Activated CD4-positive, alpha-beta T cell treated with anti-CD3 and anti-CD28 coated beads, Interleukin-2, amount 10 ng/mL, durations not matched to agents 7 days and 5 days (primary cell): ENCODE measurements at regions not wholly inside any gene's neighbourhood (a gene's known extent, or its start where the extent isn't known, plus 50 kb on each side); places are given as distances from the start of the nearest gene placed in this dataset.

ENCODE experiments used
- CTCF ChIA-PET: fragments of 350-600 bp; sonication (Branson Sonifier 250); formaldehyde crosslinking; loops from one replicate; lab custom pipeline; 2021; ENCODE audit warnings: antibody characterized with exemption; lab: Charles Lee
- POLR2A ChIA-PET: fragments of 350-600 bp; sonication (Branson Sonifier 250); formaldehyde crosslinking; loops from one replicate; lab custom pipeline; 2021; ENCODE audit warnings: antibody characterized with exemption; lab: Charles Lee
- DNase-seq: peaks from one replicate; pipeline ENCODE4 v3.0.0-alpha.2; 2020
- H3K27ac Mint-ChIP-seq: one replicate; pipeline ENCODE4 v1.8.0; 2021; ENCODE audit warnings: mild to moderate bottlenecking, moderate library complexity, mixed read lengths
- H3K27me3 Mint-ChIP-seq: one replicate; pipeline ENCODE4 v1.8.0; 2021; ENCODE audit warnings: mixed read lengths
- H3K36me3 Mint-ChIP-seq: one replicate; pipeline ENCODE4 v1.8.0; 2021; ENCODE audit warnings: low read depth, mixed read lengths
- H3K4me1 Mint-ChIP-seq: one replicate; pipeline ENCODE4 v1.8.0; 2021; ENCODE audit warnings: mixed read lengths
- H3K4me3 Mint-ChIP-seq: one replicate; pipeline ENCODE4 v1.8.0; 2021; ENCODE audit warnings: mild to moderate bottlenecking, moderate library complexity, mixed read lengths
- H3K9me3 Mint-ChIP-seq: one replicate; pipeline ENCODE4 v1.8.0; 2021; ENCODE audit warnings: mixed read lengths

- POLR2A ChIA-PET = no interaction called here
Measured at GRCh38 chr2:217535957-217536708, 466.7 kb downstream of the TNS1 start.

GRCh38 chr2:217530392-217531090 is 472.3 kb downstream of the TNS1 start:
- ChIA-PET POLR2A (interaction anchor here (0.7 kb wide), 1 partner anchor 91 kb away, joined by 3 read pairs; no protein-coding TSS in a partner anchor), CTCF (interaction anchor here (0.9 kb wide), 1 partner anchor 19 kb away, joined by 4 read pairs; no protein-coding TSS in a partner anchor)
- Mint-ChIP-seq H3K36me3 (no peaks in the 10 kb centered on the region), H3K4me1 (no peaks in the 10 kb centered on the region), H3K4me3 (no peak overlapping the region), H3K27ac (no peak overlapping the region), H3K9me3 (no peaks in the 10 kb centered on the region), H3K27me3 (no peaks in the 10 kb centered on the region)
- DNase-seq = no peak

More at GRCh38 chr2:217535957-217536708, 466.7 kb downstream of the TNS1 start:
- H3K4me3 Mint-ChIP-seq = no peak overlapping the region
- CTCF ChIA-PET = no interaction called here
- no peak overlapping the region for H3K27ac Mint-ChIP-seq
- no peaks in the 10 kb centered on the region for H3K9me3 Mint-ChIP-seq
- no peaks in the 10 kb centered on the region for H3K36me3 Mint-ChIP-seq
- no peak for DNase-seq
- H3K4me1 Mint-ChIP-seq = no peaks in the 10 kb centered on the region
- H3K27me3 Mint-ChIP-seq = peaks cover 2% of the 10 kb centered on the region

GRCh38 chr2:217529271-217529670 is 473.5 kb downstream of the TNS1 start:
- Mint-ChIP-seq H3K4me3 (no peak overlapping the region), H3K9me3 (no peaks in the 10 kb centered on the region), H3K4me1 (no peaks in the 10 kb centered on the region), H3K36me3 (no peaks in the 10 kb centered on the region), H3K27me3 (no peaks in the 10 kb centered on the region), H3K27ac (no peak overlapping the region)
- DNase-seq = no peak
- POLR2A ChIA-PET = no interaction called here
- CTCF ChIA-PET = no interaction called here

- Mint-ChIP-seq H3K9me3 (no peaks in the 10 kb centered on the region), H3K4me3 (no peak overlapping the region), H3K4me1 (no peaks in the 10 kb centered on the region), H3K27ac (no peak overlapping the region), H3K27me3 (no peaks in the 10 kb centered on the region), H3K36me3 (no peaks in the 10 kb centered on the region)
- DNase-seq = no peak
- ChIA-PET POLR2A (no interaction called here), CTCF (no interaction called here)
Measured at GRCh38 chr2:217527590-217528202, 475.1 kb downstream of the TNS1 start.

- H3K9me3 Mint-ChIP-seq = no peaks in the 10 kb centered on the region
- no peaks in the 10 kb centered on the region for H3K4me1 Mint-ChIP-seq
- ChIA-PET POLR2A (no interaction called here), CTCF (no interaction called here)
- no peak for DNase-seq
- no peaks in the 10 kb centered on the region for H3K27me3 Mint-ChIP-seq
- H3K36me3 Mint-ChIP-seq = no peaks in the 10 kb centered on the region
- H3K27ac Mint-ChIP-seq = no peak overlapping the region
- H3K4me3 Mint-ChIP-seq = no peak overlapping the region
Measured at GRCh38 chr2:217525076-217525475, 477.7 kb downstream of the TNS1 start.

GRCh38 chr2:217523286-217523685 is 479.5 kb downstream of the TNS1 start:
- Mint-ChIP-seq H3K4me3 (no peak overlapping the region), H3K36me3 (no peaks in the 10 kb centered on the region), H3K27me3 (no peaks in the 10 kb centered on the region), H3K9me3 (no peaks in the 10 kb centered on the region), H3K27ac (no peak overlapping the region), H3K4me1 (no peaks in the 10 kb centered on the region)
- ChIA-PET POLR2A (no interaction called here), CTCF (interaction anchor here (1.7 kb wide), 1 partner anchor 10 kb away, joined by 3 read pairs; no protein-coding TSS in a partner anchor)
- no peak for DNase-seq

- Mint-ChIP-seq H3K27ac (no peak overlapping the region), H3K4me1 (no peaks in the 10 kb centered on the region), H3K36me3 (no peaks in the 10 kb centered on the region), H3K9me3 (no peaks in the 10 kb centered on the region), H3K27me3 (no peaks in the 10 kb centered on the region), H3K4me3 (no peak overlapping the region)
- ChIA-PET POLR2A (no interaction called here), CTCF (interaction anchor here (1.7 kb wide), 1 partner anchor 11 kb away, joined by 3 read pairs; no protein-coding TSS in a partner anchor)
- no peak for DNase-seq
Measured at GRCh38 chr2:217521820-217522219, 481.0 kb downstream of the TNS1 start.

GRCh38 chr2:217520356-217521010 is 482.3 kb downstream of the TNS1 start:
- H3K27me3 Mint-ChIP-seq = no peaks in the 10 kb centered on the region
- H3K4me3 Mint-ChIP-seq = no peak overlapping the region
- no peaks in the 10 kb centered on the region for H3K9me3 Mint-ChIP-seq
- H3K36me3 Mint-ChIP-seq = no peaks in the 10 kb centered on the region
- DNase-seq = no peak
- ChIA-PET CTCF (no interaction called here), POLR2A (no interaction called here)
- H3K4me1 Mint-ChIP-seq = no peaks in the 10 kb centered on the region
- no peak overlapping the region for H3K27ac Mint-ChIP-seq

- Mint-ChIP-seq H3K27me3 (no peaks in the 10 kb centered on the region), H3K27ac (no peak overlapping the region), H3K4me3 (no peak overlapping the region), H3K4me1 (peaks cover 2% of the 10 kb centered on the region), H3K36me3 (no peaks in the 10 kb centered on the region), H3K9me3 (no peaks in the 10 kb centered on the region)
- CTCF ChIA-PET = no interaction called here
- no peak for DNase-seq
- POLR2A ChIA-PET = no interaction called here
Measured at GRCh38 chr2:217517402-217517801, 485.4 kb downstream of the TNS1 start.

GRCh38 chr2:217515615-217516309 is 487.0 kb downstream of the TNS1 start:
- no peaks in the 10 kb centered on the region for H3K9me3 Mint-ChIP-seq
- no peaks in the 10 kb centered on the region for H3K36me3 Mint-ChIP-seq
- POLR2A ChIA-PET = no interaction called here

GRCh38 chr2:217513258-217513657 is 489.5 kb downstream of the TNS1 start:
- ChIA-PET POLR2A (no interaction called here), CTCF (interaction anchor here (1.1 kb wide), 1 partner anchor 743 kb away, joined by 4 read pairs; no protein-coding TSS in a partner anchor)
- DNase-seq = no peak
- H3K4me3 Mint-ChIP-seq = no peak overlapping the region
- H3K4me1 Mint-ChIP-seq = peaks cover 5% of the 10 kb centered on the region
- no peak overlapping the region for H3K27ac Mint-ChIP-seq
- H3K9me3 Mint-ChIP-seq = no peaks in the 10 kb centered on the region
- H3K36me3 Mint-ChIP-seq = no peaks in the 10 kb centered on the region
- H3K27me3 Mint-ChIP-seq = no peaks in the 10 kb centered on the region

More at GRCh38 chr2:217515615-217516309, 487.0 kb downstream of the TNS1 start:
- no peak overlapping the region for H3K27ac Mint-ChIP-seq
- no peaks in the 10 kb centered on the region for H3K27me3 Mint-ChIP-seq
- CTCF ChIA-PET = no interaction called here
- no peak for DNase-seq
- H3K4me1 Mint-ChIP-seq = peaks cover 4% of the 10 kb centered on the region
- H3K4me3 Mint-ChIP-seq = no peak overlapping the region

GRCh38 chr2:217512728-217513127 is 490.1 kb downstream of the TNS1 start:
- ChIA-PET CTCF (no interaction called here), POLR2A (no interaction called here)
- peaks cover 5% of the 10 kb centered on the region for H3K4me1 Mint-ChIP-seq

More at GRCh38 chr2:217512728-217513127, 490.1 kb downstream of the TNS1 start:
- H3K36me3 Mint-ChIP-seq = no peaks in the 10 kb centered on the region
- no peak overlapping the region for H3K4me3 Mint-ChIP-seq
- H3K9me3 Mint-ChIP-seq = no peaks in the 10 kb centered on the region
- H3K27ac Mint-ChIP-seq = no peak overlapping the region
- DNase-seq = no peak
- no peaks in the 10 kb centered on the region for H3K27me3 Mint-ChIP-seq
